AG10803 (cell line): ENCODE measurements at regions not wholly inside any gene's neighbourhood (a gene's known extent, or its start where the extent isn't known, plus 50 kb on each side); places are given as distances from the start of the nearest gene placed in this dataset.
"Not testable (repeated sequence)": the region's sequence is repeated elsewhere in the genome, so short reads cannot be mapped to it uniquely, and the experiment has no call there.

Experiments used
- DNase-seq: peaks from one replicate; pipeline ENCODE4 v3.0.0; 2010; ENCODE audit warnings: low read depth
- H3K4me3 ChIP-seq: 2 replicates; pipeline ENCODE4 v1.5.1; 2011; ENCODE audit warnings: mild to moderate bottlenecking, low read length, control low read depth
- TF ChIP-seq, protein P1 (sequence below): conservative IDR thresholded peaks from 2 replicates; pipeline ENCODE4 v1.5.1; 2011; ENCODE audit warnings: mild to moderate bottlenecking, low read length, control low read depth, inconsistent platforms

DNA sequence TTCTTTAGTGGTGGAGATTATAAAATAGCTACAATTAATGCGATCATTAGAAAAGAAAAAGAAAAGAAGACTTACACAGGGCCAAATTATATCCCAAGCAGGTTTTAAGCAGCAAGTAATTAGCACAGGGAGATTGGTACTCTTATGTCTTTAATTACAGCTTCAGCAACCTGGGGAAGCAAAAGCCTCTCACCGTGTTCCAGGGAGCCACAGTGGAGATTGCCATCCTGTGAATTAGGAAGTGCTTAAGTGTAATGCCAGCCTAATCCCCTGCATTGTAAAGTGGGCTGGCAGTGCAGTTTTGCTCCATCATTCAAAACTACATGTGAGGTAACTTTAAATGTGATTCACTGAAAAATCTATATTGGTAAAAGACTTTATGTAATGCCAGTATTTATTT is 533.5 kb upstream of the COBL start:
- TF ChIP-seq, protein P1, sequence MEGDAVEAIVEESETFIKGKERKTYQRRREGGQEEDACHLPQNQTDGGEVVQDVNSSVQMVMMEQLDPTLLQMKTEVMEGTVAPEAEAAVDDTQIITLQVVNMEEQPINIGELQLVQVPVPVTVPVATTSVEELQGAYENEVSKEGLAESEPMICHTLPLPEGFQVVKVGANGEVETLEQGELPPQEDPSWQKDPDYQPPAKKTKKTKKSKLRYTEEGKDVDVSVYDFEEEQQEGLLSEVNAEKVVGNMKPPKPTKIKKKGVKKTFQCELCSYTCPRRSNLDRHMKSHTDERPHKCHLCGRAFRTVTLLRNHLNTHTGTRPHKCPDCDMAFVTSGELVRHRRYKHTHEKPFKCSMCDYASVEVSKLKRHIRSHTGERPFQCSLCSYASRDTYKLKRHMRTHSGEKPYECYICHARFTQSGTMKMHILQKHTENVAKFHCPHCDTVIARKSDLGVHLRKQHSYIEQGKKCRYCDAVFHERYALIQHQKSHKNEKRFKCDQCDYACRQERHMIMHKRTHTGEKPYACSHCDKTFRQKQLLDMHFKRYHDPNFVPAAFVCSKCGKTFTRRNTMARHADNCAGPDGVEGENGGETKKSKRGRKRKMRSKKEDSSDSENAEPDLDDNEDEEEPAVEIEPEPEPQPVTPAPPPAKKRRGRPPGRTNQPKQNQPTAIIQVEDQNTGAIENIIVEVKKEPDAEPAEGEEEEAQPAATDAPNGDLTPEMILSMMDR = no peak
- no peak overlapping the region for H3K4me3 ChIP-seq
- DNase-seq = no peak

DNA sequence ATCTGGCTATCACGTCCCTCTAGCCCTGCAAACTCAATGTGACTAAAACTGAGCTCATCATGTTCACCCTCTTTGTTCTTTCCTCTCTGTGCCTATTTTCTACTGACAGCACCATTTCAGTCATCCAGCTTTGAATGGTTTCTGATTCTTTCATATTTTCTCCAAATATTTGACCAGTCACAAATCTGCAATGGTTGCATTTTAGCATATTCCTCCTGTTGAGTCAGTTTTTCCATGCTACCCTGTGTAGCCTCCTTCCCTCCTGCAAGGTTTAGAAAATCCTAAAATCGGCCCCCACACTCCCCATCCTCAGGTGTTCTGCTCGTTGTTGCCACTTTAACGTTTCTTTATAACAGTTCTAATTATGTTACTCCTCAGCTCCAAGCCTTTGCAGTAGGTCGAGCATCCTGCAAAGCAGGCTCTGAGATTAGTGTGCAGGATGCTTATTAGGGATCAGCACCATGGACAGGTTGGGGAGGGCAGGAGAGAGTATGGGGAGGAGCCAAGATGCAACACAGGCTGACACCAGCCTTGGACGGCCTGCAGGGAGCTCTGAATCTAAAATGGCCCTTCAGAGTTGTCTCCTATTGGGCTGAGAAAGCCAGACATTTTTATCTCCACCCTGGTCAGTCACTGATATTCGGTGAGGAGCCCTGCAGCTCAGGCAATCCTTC is 531.0 kb upstream of the COBL start:
- TF ChIP-seq, protein P1 = no peak
- no peak for DNase-seq

DNA sequence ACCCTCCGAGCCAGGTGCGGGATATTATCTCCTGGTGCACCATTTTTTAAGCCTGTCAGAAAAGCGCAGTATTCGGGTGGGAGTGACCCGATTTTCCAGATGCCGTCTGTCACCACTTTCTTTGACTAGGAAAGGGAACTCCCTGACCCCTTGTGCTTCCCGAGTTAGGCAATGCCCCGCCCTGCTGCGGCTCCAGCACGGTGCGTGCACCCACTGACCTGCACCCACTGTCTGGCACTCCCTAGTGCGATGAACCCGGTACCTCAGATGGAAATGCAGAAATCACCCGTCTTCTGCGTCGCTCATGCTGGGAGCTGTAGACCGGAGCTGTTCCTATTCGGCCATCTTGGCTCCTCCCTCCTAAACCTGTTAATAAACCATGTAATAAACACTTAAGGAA is 522.5 kb upstream of the COBL start:
- not testable (repeated sequence) for H3K4me3 ChIP-seq, DNase-seq

More for the DNA sequence above, 531.0 kb upstream of the COBL start:
- H3K4me3 ChIP-seq = no peak overlapping the region

DNA sequence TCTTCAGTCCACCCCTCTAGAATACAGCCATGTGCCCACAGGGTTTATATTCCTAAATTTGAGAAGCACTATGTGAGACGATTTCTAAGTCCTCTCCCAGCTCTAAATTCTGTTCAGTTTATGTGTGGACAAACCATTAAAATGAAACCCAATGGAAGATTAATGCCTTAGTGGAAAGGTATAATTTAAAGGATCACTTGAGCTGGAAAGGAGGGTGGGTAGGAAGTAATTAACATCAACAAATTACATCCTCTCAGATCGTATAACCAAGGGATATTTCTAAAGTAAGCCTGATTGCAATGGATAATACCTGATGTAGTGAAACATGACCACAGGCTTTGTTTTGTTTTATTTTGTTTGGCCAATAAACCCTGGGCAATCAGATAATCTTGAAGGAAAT is 511.0 kb upstream of the COBL start:
- TF ChIP-seq, protein P1 = no peak
- H3K4me3 ChIP-seq = no peak overlapping the region
- no peak for DNase-seq

DNA sequence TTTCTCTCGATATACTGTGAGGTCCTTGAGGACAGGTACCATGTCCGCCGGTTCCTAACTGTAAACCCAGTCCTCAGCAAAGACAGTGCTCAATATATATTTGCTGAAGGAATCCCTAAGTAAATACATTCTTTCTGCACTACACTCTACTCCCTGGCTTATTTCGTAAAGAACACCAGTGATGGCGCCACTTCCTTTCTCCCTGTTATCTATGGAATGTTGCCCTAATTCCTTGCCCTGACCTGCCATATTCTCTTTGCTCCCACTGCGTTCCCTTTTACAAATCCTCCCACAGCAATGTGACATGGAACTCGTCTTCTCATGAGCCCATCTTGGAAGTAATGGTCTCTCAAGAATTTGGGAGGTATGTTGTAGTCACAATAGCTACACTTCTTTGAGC is 507.4 kb upstream of the COBL start:
- no peak overlapping the region for H3K4me3 ChIP-seq
- DNase-seq = no peak
- TF ChIP-seq, protein P1 = no peak

DNA sequence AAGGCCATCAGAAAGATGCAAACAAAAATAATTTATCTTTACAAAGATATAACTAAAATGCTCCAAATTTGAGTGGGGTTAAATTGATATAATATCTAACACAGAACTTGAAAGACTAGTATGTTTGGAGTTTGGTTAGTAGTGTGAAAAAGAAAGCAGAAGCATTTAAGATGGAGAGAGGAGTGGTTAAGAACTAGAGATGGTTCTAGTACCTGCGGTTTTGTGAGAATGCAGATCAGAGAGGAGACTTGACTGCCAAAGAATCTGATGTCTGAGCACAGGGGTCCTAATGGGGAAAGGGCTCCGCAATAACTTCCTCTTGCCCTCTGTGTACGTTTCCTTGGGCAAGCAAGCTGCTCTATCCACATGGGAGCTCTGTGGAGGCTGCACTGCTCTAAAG is 506.8 kb upstream of the COBL start:
- TF ChIP-seq, protein P1 = no peak
- no peak for DNase-seq
- H3K4me3 ChIP-seq = no peak overlapping the region

DNA sequence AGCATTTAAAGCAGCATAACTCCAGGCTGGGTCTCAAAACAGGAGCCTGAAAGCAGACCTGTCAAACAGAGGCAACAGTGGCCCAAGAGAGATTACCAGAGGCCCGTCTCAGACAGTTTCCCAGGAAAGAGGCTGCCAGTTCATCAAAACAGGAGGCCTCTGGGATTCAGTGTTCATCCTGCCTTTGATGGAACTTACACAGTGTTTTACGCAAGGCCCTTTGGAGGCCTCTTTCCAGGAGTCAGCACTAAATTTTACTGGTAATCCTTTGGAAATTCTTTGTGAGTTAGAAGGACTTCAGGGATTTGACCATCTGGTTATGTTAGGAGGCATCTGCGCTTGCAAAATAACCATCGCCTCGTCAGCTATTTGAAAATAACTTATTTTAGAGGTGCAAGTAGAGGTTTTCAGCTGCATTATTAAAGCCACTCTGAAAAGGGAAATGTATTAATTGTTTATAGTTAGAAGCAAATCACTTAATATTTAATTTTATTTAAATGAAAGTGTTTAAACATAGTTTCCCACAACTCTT is 501.2 kb upstream of the COBL start:
- TF ChIP-seq, protein P1 = no peak
- H3K4me3 ChIP-seq = no peak overlapping the region
- DNase-seq = no peak

DNA sequence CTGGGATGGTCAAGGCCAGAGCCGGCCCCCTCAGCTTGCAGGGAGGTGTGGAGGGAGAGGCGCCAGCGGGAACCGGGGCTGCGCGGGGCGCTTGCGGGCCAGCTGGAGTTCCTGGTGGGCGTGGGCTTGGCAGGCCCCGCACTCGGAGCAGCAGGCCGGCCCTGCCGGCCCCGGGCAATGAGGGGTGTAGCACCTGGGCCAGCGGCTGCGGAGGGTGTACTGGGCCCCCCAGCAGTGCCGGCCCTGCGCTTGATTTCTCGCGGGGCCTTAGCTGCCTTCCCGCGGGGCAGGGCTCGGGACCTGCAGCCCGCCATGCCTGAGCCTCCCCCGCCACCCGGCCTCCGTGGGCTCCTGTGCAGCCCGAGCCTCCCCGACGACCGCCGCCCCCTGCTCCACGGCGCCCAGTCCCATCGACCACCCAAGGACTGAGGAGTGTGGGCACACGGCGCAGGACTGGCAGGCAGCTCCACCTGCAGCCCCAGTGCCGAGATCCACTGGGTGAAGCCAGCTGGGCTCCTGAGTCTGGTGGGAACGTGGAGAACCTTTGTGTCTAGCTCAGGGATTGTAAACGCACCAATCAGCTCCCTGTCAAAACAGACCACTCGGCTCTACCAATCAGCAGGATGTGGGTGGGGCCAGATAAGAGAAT is 489.3 kb upstream of the COBL start:
- DNase-seq, H3K4me3 ChIP-seq: not testable (repeated sequence)
